ENCODE measurements at regions not wholly inside any gene's neighbourhood (a gene's known extent, or its start where the extent isn't known, plus 50 kb on each side); places are given as distances from the start of the nearest gene placed in this dataset.
"Not testable (repeated sequence)": the region's sequence is repeated elsewhere in the genome, so short reads cannot be mapped to it uniquely, and the experiment has no call there.

- DNase-seq: no peak
Measured at GRCh38 chr7:98778421-98778820, 91.4 kb downstream of the TMEM130 start.

- no peak for DNase-seq
Measured at GRCh38 chr7:98779800-98780587, 89.8 kb downstream of the TMEM130 start.

GRCh38 chr7:98784216-98784785 is 85.5 kb downstream of the TMEM130 start:
- DNase-seq: no peak

DNA sequence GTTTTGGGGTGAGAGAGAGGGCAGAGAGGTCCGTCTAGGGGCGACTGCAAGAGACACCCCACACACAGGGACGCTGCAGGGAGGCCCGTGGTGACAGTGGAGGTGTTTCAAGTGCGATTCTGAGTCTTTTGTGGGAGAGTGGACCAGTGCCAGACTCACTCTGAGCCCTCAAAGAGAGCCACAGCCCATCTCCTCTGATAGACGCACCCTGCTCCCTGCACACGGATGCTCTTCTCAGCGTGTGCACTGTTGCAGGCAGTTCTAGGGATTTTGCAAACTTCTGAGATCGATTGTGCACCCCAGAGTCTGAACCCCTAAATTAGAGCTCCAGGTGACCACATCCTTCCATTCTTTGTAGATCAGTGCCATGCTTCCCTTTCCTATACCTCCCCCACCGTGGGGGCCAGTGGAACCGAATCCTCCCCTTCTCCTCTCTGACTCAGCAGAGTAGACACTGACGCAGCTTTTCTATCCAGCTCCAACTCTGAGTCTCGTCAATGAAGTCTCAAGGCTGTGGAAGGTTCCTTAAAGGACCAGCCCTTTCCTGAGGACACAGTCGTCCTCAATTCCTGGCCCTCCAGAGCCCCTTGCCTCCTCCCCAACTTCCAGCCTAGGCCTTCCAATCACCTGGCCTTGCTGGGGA is 83.8 kb downstream of the TMEM130 start:
- DNase-seq: no peak

DNA sequence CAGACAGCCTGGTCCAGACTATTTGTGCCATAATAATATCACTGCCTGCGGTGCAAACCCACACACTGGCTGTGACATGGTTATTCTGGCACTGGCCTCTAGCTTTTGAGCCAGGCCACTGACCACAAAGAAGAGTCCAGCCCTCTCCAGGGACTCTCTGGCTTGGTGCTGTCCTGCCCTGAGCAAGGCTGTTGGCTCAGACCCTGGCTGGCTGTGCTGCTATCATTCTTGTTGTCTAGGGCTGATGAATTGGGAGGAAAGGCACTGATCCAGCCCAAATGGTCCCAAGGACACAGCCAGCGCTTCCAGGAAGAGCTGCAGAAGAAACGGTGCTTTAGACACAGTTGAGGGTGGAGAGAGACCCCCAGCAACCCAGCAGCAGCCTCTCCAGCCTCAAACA is 80.8 kb downstream of the TMEM130 start:
- no peak for DNase-seq

DNA sequence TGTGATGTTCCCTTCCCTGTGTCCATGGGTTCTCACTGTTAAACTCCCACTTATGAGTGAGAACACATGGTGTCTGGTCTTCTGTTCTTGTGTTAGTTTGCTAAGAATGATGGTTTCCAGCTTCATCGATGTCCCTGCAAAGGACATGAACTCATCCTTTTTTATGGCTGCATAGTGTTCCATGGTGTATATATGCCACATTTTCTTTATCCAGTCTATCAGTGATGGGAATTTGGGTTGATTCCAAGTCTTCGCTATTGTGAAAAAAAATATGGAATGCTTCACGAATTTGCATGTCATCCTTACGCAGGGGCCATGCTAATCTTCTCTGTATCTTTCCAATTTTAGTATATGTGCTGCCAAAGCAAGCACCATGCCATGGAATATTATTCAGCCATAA is 75.4 kb downstream of the TMEM130 start:
- not testable (repeated sequence) for DNase-seq

DNA sequence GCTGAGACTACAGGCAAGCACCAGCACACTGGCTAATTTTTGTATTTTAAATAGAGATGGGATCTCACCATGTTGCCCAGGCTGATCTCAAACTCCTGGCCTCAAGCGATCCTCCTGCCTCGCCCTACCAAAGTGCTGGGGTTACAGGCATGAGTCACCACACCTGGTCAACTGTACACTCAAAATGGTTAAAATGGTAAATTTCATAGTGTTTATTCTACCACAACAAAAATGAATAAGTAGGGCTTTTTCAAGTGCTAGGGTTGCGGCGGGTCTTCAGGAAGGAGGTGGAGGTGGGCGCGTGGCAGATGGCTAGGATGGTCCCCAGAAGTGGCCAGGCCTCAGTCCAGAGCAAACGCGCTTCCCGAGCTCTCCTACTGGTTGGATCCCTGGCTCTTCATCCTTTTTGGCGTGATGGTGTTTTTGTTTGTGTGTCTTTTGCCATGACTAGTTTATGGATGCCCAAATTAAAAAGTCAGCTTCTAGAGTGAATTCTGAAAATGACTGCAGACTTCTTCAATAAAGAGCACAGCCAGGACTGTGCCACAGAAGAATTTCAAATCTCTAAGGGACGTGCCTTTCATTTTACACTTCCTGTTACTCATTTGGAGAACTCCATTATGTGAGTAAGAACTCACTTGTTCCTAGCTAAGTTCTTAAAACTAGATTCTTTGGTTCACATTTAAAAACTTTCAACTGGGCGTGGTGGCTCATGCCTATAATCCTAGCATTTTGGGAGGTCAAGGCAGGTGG is 73.9 kb downstream of the TMEM130 start:
- DNase-seq: no peak
